Vagina (tissue), 2 donors: ENCODE measurements at regions not wholly inside any gene's neighbourhood (a gene's known extent, or its start where the extent isn't known, plus 50 kb on each side); places are given as distances from the start of the nearest gene placed in this dataset.

Experiments used
- DNase-seq, 2 donors: peaks; one replicate each; pipeline ENCODE4 v3.0.0-alpha.2; 2017; ENCODE audit errors: extremely low spot score in 2 of 2
- H3K27ac ChIP-seq: fragments of 200-600 bp; sonication (generic); one replicate; pipeline ENCODE4 v1.5.1; 2019
- H3K27me3 ChIP-seq: fragments of 200-600 bp; sonication (generic); one replicate; pipeline ENCODE4 v1.5.1; 2019
- H3K36me3 ChIP-seq, 2 donors: fragments of 200-600 bp; sonication (generic); one replicate each; pipeline ENCODE4 v1.5.1; 2017 to 2019
- H3K4me1 ChIP-seq: fragments of 200-600 bp; sonication (generic); one replicate; pipeline ENCODE4 v1.5.1; 2019
- H3K4me3 ChIP-seq, 2 donors: fragments of 200-600 bp; sonication (generic); 1 replicate in 1 of 2; 2 replicates in 1 of 2; pipeline ENCODE4 v1.5.1; 2016 to 2019
- H3K9me3 ChIP-seq: fragments of 200-600 bp; sonication (generic); one replicate; pipeline ENCODE4 v1.5.1; 2019
- CTCF ChIP-seq, 3 experiments: fragments of 450-650 bp in 2 of 3; fragments of 200-600 bp in 1 of 3; sonication (generic) in 1 of 3; IDR thresholded peaks; one replicate each; pipeline ENCODE4 v1.5.1; 2017 to 2019; ENCODE audit warnings: antibody characterized with exemption in 3 of 3, mild to moderate bottlenecking in 2 of 3, moderate library complexity in 2 of 3
- POLR2A ChIP-seq, 2 donors: fragments of 450-650 bp; IDR thresholded peaks; one replicate each; pipeline ENCODE4 v1.6.1; 2017; ENCODE audit warnings: antibody characterized with exemption in 2 of 2, mild to moderate bottlenecking in 2 of 2, moderate library complexity in 2 of 2
- POLR2AphosphoS5 ChIP-seq, 2 donors: sonication (generic); formaldehyde crosslinking; IDR thresholded peaks; one replicate each; pipeline ENCODE4 v1.9.0; 2017; ENCODE audit warnings: antibody characterized with exemption in 2 of 2, mild to moderate bottlenecking in 2 of 2, low read depth in 1 of 2; ENCODE audit not compliant: insufficient read depth in 1 of 2
- intact Hi-C: fragments of 100-400 bp; cut with DNase I; formaldehyde crosslinking; loops from one replicate; pipeline ENCODE4 v1.15.1; 2023

DNA sequence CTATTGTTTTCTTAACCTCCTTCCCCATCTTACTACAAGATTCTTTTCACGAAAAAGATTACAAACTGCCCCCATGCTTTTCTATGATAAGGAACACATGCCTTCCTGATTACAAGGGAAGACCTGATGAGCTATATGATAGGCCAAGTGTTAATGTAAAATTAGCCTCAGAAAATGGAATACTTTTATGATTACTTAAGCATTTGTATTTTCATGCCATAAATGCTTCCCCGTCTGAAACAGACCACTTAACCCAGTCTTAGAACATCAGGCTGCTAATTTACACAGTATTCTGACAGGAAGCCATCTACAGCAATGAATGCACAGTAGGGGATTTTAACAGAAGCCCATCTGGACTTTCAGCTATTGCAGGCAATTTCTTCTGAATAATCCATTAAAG lies 274.9 kb downstream of the HAO1 start:
- Histone ChIP-seq H3K9me3 (no peaks in the 10 kb centered on the region), H3K27me3 (no peaks in the 10 kb centered on the region), H3K27ac (no peak overlapping the region), H3K36me3 (no peaks in the 10 kb centered on the region), H3K4me1 (no peaks in the 10 kb centered on the region), H3K4me3 (no peak overlapping the region)
- intact Hi-C loops: no loop called here
- no peak for TF ChIP-seq POLR2A (IDR thresholded peaks at IDR 0.05)
- TF ChIP-seq POLR2AphosphoS5 (IDR thresholded peaks at IDR 0.05; ENCODE audit: insufficient read depth in 1 of 2, low read depth in 1 of 2): no peak
- TF ChIP-seq CTCF (IDR thresholded peaks at IDR 0.05): no peak
- DNase-seq: no peak

GRCh38 chr20:7667194-7667593 lies 273.1 kb downstream of the HAO1 start:
- no peak overlapping the region for H3K4me3 ChIP-seq
- H3K36me3 ChIP-seq: no peaks in the 10 kb centered on the region
- H3K4me1 ChIP-seq: no peaks in the 10 kb centered on the region
- H3K27me3 ChIP-seq: no peaks in the 10 kb centered on the region
- intact Hi-C loops: no loop called here
- TF ChIP-seq CTCF (IDR thresholded peaks at IDR 0.05) (no peak), POLR2A (IDR thresholded peaks at IDR 0.05) (no peak), POLR2AphosphoS5 (IDR thresholded peaks at IDR 0.05; ENCODE audit: insufficient read depth in 1 of 2, low read depth in 1 of 2) (no peak)
- H3K9me3 ChIP-seq: no peaks in the 10 kb centered on the region
- DNase-seq: no peak
- no peak overlapping the region for H3K27ac ChIP-seq

GRCh38 chr20:7672571-7672970 lies 267.7 kb downstream of the HAO1 start:
- H3K27ac ChIP-seq: no peak overlapping the region
- no peak for TF ChIP-seq CTCF (IDR thresholded peaks at IDR 0.05)
- no peak for TF ChIP-seq POLR2AphosphoS5 (IDR thresholded peaks at IDR 0.05; ENCODE audit: insufficient read depth in 1 of 2, low read depth in 1 of 2)
- TF ChIP-seq POLR2A (IDR thresholded peaks at IDR 0.05): no peak
- intact Hi-C loops: no loop called here

GRCh38 chr20:7673841-7674240 lies 266.4 kb downstream of the HAO1 start:
- H3K27me3 ChIP-seq: no peaks in the 10 kb centered on the region

More at GRCh38 chr20:7672571-7672970, 267.7 kb downstream of the HAO1 start:
- H3K9me3 ChIP-seq: no peaks in the 10 kb centered on the region
- H3K4me3 ChIP-seq: no peak overlapping the region
- H3K4me1 ChIP-seq: no peaks in the 10 kb centered on the region
- DNase-seq: no peak
- no peaks in the 10 kb centered on the region for H3K27me3 ChIP-seq
- no peaks in the 10 kb centered on the region for H3K36me3 ChIP-seq

DNA sequence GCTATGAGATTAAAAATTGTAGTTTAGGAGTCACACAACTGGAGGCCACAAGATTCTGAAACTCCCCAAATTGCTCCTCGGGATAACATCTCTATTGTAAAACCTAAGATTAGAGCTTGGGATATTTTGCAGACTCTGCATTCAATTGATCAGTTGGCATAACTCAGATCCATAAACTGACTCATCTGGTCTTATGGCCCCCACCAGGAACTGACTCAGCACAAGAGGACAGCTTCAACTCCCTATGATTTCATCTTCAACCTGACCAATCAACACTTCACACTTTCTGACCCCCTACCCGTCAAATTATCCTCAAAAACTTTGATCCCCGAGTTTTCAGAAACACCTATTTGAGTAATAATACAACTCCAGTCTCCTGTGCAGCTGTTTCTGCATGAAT lies 257.3 kb downstream of the HAO1 start:
- Histone ChIP-seq H3K27me3 (no peaks in the 10 kb centered on the region), H3K27ac (no peak overlapping the region), H3K4me1 (no peaks in the 10 kb centered on the region), H3K9me3 (no peaks in the 10 kb centered on the region), H3K4me3 (no peak overlapping the region), H3K36me3 (no peaks in the 10 kb centered on the region)
- TF ChIP-seq POLR2A (IDR thresholded peaks at IDR 0.05) (no peak), POLR2AphosphoS5 (IDR thresholded peaks at IDR 0.05; ENCODE audit: insufficient read depth in 1 of 2, low read depth in 1 of 2) (no peak), CTCF (IDR thresholded peaks at IDR 0.05) (no peak)
- no peak for DNase-seq
- intact Hi-C loops: no loop called here

More at GRCh38 chr20:7673841-7674240, 266.4 kb downstream of the HAO1 start:
- no peaks in the 10 kb centered on the region for H3K9me3 ChIP-seq
- H3K36me3 ChIP-seq: no peaks in the 10 kb centered on the region
- no peak overlapping the region for H3K4me3 ChIP-seq
- no peak overlapping the region for H3K27ac ChIP-seq
- no peak for DNase-seq
- H3K4me1 ChIP-seq: no peaks in the 10 kb centered on the region
- no peak for TF ChIP-seq POLR2AphosphoS5 (IDR thresholded peaks at IDR 0.05; ENCODE audit: insufficient read depth in 1 of 2, low read depth in 1 of 2)
- TF ChIP-seq POLR2A (IDR thresholded peaks at IDR 0.05): no peak
- no peak for TF ChIP-seq CTCF (IDR thresholded peaks at IDR 0.05)
- intact Hi-C loops: no loop called here
